Embryonic facial prominence (tissue), 1 donor: ENCODE measurements at regions not wholly inside any gene's neighbourhood (a gene's known extent, or its start where the extent isn't known, plus 50 kb on each side); places are given as distances from the start of the nearest gene placed in this dataset.

Experiments used
- DNase-seq: peaks from one replicate; pipeline ENCODE4 v3.0.0-alpha.2; 2016; ENCODE audit errors: extremely low spot score

- no peak for DNase-seq
Measured at GRCh38 chr9:79801459-79801858, 229.7 kb downstream of the TLE4 start.

GRCh38 chr9:79800578-79800977 lies 228.8 kb downstream of the TLE4 start:
- DNase-seq: no peak

- no peak for DNase-seq
Measured at GRCh38 chr9:79799691-79800335, 228.0 kb downstream of the TLE4 start.

- no peak for DNase-seq
Measured at GRCh38 chr9:79798450-79798849, 226.7 kb downstream of the TLE4 start.

- DNase-seq: no peak
Measured at GRCh38 chr9:79796411-79796810, 224.6 kb downstream of the TLE4 start.

GRCh38 chr9:79788662-79789061 lies 216.9 kb downstream of the TLE4 start:
- DNase-seq: no peak

- no peak for DNase-seq
Measured at GRCh38 chr9:79781263-79781662, 209.5 kb downstream of the TLE4 start.

GRCh38 chr9:79780559-79780958 lies 208.8 kb downstream of the TLE4 start:
- no peak for DNase-seq

GRCh38 chr9:79779901-79780300 lies 208.1 kb downstream of the TLE4 start:
- no peak for DNase-seq

GRCh38 chr9:79778581-79778980 lies 206.8 kb downstream of the TLE4 start:
- no peak for DNase-seq

GRCh38 chr9:79776581-79776980 lies 204.8 kb downstream of the TLE4 start:
- no peak for DNase-seq
